MM.1S (cell line): ENCODE measurements at regions not wholly inside any gene's neighbourhood (a gene's known extent, or its start where the extent isn't known, plus 50 kb on each side); places are given as distances from the start of the nearest gene placed in this dataset.

ENCODE experiments used
- CTCF ChIP-seq: fragments of 300-600 bp; sonication (generic); IDR thresholded peaks from 2 replicates; pipeline ENCODE4 v1.5.1; 2016; ENCODE audit warnings: antibody characterized with exemption, low read length, mixed read lengths
- EZH2phosphoT487 ChIP-seq: fragments of 300-600 bp; sonication (generic); IDR thresholded peaks from 2 replicates; pipeline ENCODE4 v1.6.1; 2018; ENCODE audit warnings: antibody characterized with exemption, low read length

GRCh38 chrX:138082896-138083295, 517.0 kb downstream of the ZIC3 start:
- no peak for TF ChIP-seq EZH2phosphoT487
- no peak for TF ChIP-seq CTCF
